Activated CD8-positive, alpha-beta T cell treated with anti-CD3 and anti-CD28 coated beads for 36 hours (primary cell): ENCODE measurements at regions not wholly inside any gene's neighbourhood (a gene's known extent, or its start where the extent isn't known, plus 50 kb on each side); places are given as distances from the start of the nearest gene placed in this dataset.

ENCODE experiments used
- ATAC-seq: fragments of 200-7000 bp; cut with Tn5 transposase; one replicate; pipeline ENCODE4 v1.10.0; 2021; ENCODE audit warnings: mild to moderate bottlenecking, moderate library complexity
- CTCF ChIA-PET: fragments of 350-600 bp; sonication (Branson Sonifier 250); formaldehyde crosslinking; loops from one replicate; lab custom pipeline; 2021; ENCODE audit warnings: antibody characterized with exemption; lab: Charles Lee
- POLR2A ChIA-PET: fragments of 350-600 bp; sonication (Branson Sonifier 250); formaldehyde crosslinking; loops from one replicate; lab custom pipeline; 2021; ENCODE audit warnings: antibody characterized with exemption; lab: Charles Lee
- DNase-seq: peaks from one replicate; pipeline ENCODE4 v3.0.0-alpha.2; 2020
- H3K27ac Mint-ChIP-seq: one replicate; pipeline ENCODE4 v1.8.0; 2021; ENCODE audit warnings: mild to moderate bottlenecking, mixed read lengths
- H3K27me3 Mint-ChIP-seq: one replicate; pipeline ENCODE4 v1.8.0; 2021; ENCODE audit warnings: mixed read lengths
- H3K36me3 Mint-ChIP-seq: one replicate; pipeline ENCODE4 v1.8.0; 2021; ENCODE audit warnings: low read depth, mixed read lengths
- H3K4me1 Mint-ChIP-seq: one replicate; pipeline ENCODE4 v1.8.0; 2021; ENCODE audit warnings: low read depth, mixed read lengths
- H3K4me3 Mint-ChIP-seq: one replicate; pipeline ENCODE4 v1.8.0; 2021; ENCODE audit warnings: mild to moderate bottlenecking, moderate library complexity, mixed read lengths
- H3K9me3 Mint-ChIP-seq: one replicate; pipeline ENCODE4 v1.8.0; 2021; ENCODE audit warnings: mixed read lengths
- CTCF ChIP-seq: fragments of 200-600 bp; IDR thresholded peaks from one replicate; pipeline ENCODE4 v1.8.0; 2022; ENCODE audit warnings: antibody characterized with exemption, mild to moderate bottlenecking
- intact Hi-C: fragments of 100-400 bp; cut with micrococcal nuclease; formaldehyde crosslinking; loops from one replicate; pipeline ENCODE4 v1.10.0; 2022

GRCh38 chr10:16227674-16228073 lies 209.1 kb upstream of the PTER start:
- no peak for TF ChIP-seq CTCF
- H3K27ac Mint-ChIP-seq = no peak overlapping the region
- H3K9me3 Mint-ChIP-seq = peaks cover 18% of the 10 kb centered on the region
- intact Hi-C loops = no loop called here
- ATAC-seq (no peak), DNase-seq (no peak)
- no peaks in the 10 kb centered on the region for H3K4me1 Mint-ChIP-seq
- no peaks in the 10 kb centered on the region for H3K27me3 Mint-ChIP-seq
- CTCF ChIA-PET = no interaction called here
- H3K4me3 Mint-ChIP-seq = no peak overlapping the region
- no peaks in the 10 kb centered on the region for H3K36me3 Mint-ChIP-seq
- POLR2A ChIA-PET = no interaction called here

DNA sequence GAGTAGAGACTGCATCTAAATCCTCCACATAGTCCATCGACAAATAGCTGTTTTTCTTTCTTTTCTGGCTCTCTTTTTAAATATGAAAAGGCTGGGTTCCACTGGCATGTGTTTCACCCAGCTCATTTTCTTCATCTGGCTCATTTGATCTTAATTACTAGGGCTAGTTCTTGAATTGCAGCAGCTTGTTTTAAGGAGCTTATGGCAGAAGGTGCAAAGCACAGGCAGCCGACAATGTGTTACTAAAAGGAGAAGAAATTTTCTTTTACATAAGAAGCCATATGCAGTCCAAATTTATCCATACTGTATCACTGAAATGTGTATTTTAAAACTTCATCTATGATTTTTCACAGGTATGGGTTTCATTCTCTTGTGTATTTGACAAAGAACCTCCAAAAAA lies 205.6 kb upstream of the PTER start:
- POLR2A ChIA-PET = no interaction called here
- no peaks in the 10 kb centered on the region for H3K36me3 Mint-ChIP-seq
- intact Hi-C loops = no loop called here

DNA sequence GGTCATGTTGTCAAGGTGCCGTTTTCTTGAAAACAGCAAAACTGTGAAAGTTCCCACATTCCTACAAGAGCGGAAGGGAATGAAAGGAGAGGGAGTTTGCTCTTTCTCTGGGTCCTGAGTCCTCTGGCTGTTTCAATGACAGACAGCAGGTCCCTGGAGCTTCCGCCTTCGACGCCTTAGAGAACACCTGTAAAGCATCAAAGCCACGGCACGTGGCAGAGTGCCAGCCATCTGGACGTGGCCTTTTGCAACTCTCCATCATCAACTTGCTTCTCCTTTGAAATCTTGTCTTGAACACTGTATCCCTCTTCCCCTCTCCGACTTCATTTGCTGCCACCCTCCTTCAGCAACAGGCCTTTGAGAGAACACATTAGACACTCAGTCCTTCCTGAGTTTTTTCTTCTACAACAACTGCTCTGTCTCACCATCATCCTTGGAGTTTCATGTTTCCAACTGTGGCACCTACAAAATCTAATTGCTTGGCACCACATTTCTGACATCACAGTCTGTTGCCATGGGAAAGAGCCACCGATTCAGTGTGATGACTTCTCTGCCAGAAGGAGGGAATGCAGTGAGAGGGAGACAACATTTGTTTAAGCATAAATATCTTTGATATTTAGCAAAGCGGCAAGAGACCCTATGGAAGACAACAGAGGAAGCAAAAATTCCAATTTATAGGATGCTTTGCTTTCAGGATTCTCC lies 204.9 kb upstream of the PTER start:
- Mint-ChIP-seq H3K4me1 (no peaks in the 10 kb centered on the region), H3K4me3 (no peak overlapping the region), H3K27ac (no peak overlapping the region), H3K9me3 (peaks cover 8% of the 10 kb centered on the region), H3K36me3 (no peaks in the 10 kb centered on the region), H3K27me3 (peaks cover 2% of the 10 kb centered on the region)
- ChIA-PET POLR2A (no interaction called here), CTCF (no interaction called here)
- no peak for DNase-seq
- intact Hi-C loops = no loop called here
- ATAC-seq = no peak
- TF ChIP-seq CTCF = no peak

More for the DNA sequence above, 205.6 kb upstream of the PTER start:
- CTCF ChIA-PET = no interaction called here
- H3K4me3 Mint-ChIP-seq = no peak overlapping the region
- H3K27ac Mint-ChIP-seq = no peak overlapping the region
- no peak for DNase-seq
- peaks cover 8% of the 10 kb centered on the region for H3K9me3 Mint-ChIP-seq
- no peak for TF ChIP-seq CTCF
- no peak for ATAC-seq
- H3K4me1 Mint-ChIP-seq = no peaks in the 10 kb centered on the region
- peaks cover 2% of the 10 kb centered on the region for H3K27me3 Mint-ChIP-seq

- Mint-ChIP-seq H3K36me3 (no peaks in the 10 kb centered on the region), H3K4me1 (no peaks in the 10 kb centered on the region), H3K27ac (no peak overlapping the region), H3K4me3 (no peak overlapping the region), H3K27me3 (peaks cover 2% of the 10 kb centered on the region), H3K9me3 (peaks cover 5% of the 10 kb centered on the region)
- DNase-seq (no peak), ATAC-seq (no peak)
- no peak for TF ChIP-seq CTCF
- CTCF ChIA-PET = no interaction called here
- intact Hi-C loops = no loop called here
- POLR2A ChIA-PET = no interaction called here
Observed at GRCh38 chr10:16232441-16232840, 204.4 kb upstream of the PTER start.

DNA sequence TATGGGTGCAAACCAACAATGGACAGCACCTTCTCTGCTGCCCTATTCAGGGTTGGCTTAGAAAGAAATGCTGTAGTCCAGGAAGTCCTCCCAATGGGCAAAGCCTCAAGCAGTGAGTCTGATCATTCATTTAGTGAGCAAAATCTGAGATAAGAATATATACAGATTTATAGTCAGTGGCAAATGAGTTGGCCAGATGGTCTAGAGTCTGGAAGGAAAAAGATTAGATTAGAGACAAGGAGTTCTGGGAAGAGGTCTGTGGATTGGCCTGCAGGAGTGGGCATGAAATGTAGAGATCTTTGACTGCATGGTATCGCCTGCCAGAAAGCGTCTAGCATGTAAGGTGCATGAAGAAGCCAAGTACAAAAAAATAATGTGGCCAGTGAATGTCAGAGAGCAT lies 201.9 kb upstream of the PTER start:
- Mint-ChIP-seq H3K9me3 (peaks cover under 1% of the 10 kb centered on the region), H3K4me1 (no peaks in the 10 kb centered on the region), H3K4me3 (no peak overlapping the region), H3K27me3 (peaks cover 2% of the 10 kb centered on the region), H3K36me3 (no peaks in the 10 kb centered on the region), H3K27ac (no peak overlapping the region)
- ATAC-seq = no peak
- intact Hi-C loops = no loop called here
- CTCF ChIA-PET = no interaction called here
- TF ChIP-seq CTCF = no peak
- no peak for DNase-seq
- POLR2A ChIA-PET = no interaction called here
